GM21515 (cell line): ENCODE measurements at regions not wholly inside any gene's neighbourhood (a gene's known extent, or its start where the extent isn't known, plus 50 kb on each side); places are given as distances from the start of the nearest gene placed in this dataset.

Experiments used
- ATAC-seq: cut with Tn5 transposase; IDR thresholded peaks from one replicate; pipeline ENCODE4 v1.9.1; 2021; ENCODE audit not compliant: unreplicated experiment

- no peak for ATAC-seq
Measured at GRCh38 chr4:186886759-186887158, 163.1 kb upstream of the FAT1 start.

- ATAC-seq = no peak
Measured at GRCh38 chr4:186887291-186887700, 163.6 kb upstream of the FAT1 start.

- ATAC-seq = no peak
Measured at GRCh38 chr4:186887752-186888151, 164.1 kb upstream of the FAT1 start.

- no peak for ATAC-seq
Measured at GRCh38 chr4:186889876-186890643, 166.4 kb upstream of the FAT1 start.

GRCh38 chr4:186891859-186892486 is 168.3 kb upstream of the FAT1 start:
- ATAC-seq = no peak

GRCh38 chr4:186898367-186898766 is 174.7 kb upstream of the FAT1 start:
- ATAC-seq = no peak

- ATAC-seq = no peak
Measured at GRCh38 chr4:186900232-186900900, 176.7 kb upstream of the FAT1 start.

- no peak for ATAC-seq
Measured at GRCh38 chr4:186900984-186901383, 177.3 kb upstream of the FAT1 start.

- ATAC-seq = no peak
Measured at GRCh38 chr4:186901850-186902249, 178.2 kb upstream of the FAT1 start.

GRCh38 chr4:186902361-186902760 is 178.7 kb upstream of the FAT1 start:
- no peak for ATAC-seq

- ATAC-seq = no peak
Measured at GRCh38 chr4:186904101-186904500, 180.4 kb upstream of the FAT1 start.

GRCh38 chr4:186906722-186907121 is 183.1 kb upstream of the FAT1 start:
- no peak for ATAC-seq

- no peak for ATAC-seq
Measured at GRCh38 chr4:186910385-186910784, 186.7 kb upstream of the FAT1 start.

- no peak for ATAC-seq
Measured at GRCh38 chr4:186912606-186913005, 188.9 kb upstream of the FAT1 start.

GRCh38 chr4:186915816-186916215 is 192.2 kb upstream of the FAT1 start:
- ATAC-seq = no peak

- ATAC-seq = no peak
Measured at GRCh38 chr4:186917136-186917535, 193.5 kb upstream of the FAT1 start.

GRCh38 chr4:186918466-186918865 is 194.8 kb upstream of the FAT1 start:
- no peak for ATAC-seq

- no peak for ATAC-seq
Measured at GRCh38 chr4:186919340-186919739, 195.7 kb upstream of the FAT1 start.

GRCh38 chr4:186920483-186920882 is 196.8 kb upstream of the FAT1 start:
- ATAC-seq = no peak

- no peak for ATAC-seq
Measured at GRCh38 chr4:186920992-186921391, 197.3 kb upstream of the FAT1 start.

GRCh38 chr4:186924723-186925122 is 201.1 kb upstream of the FAT1 start:
- ATAC-seq = no peak

GRCh38 chr4:186927624-186928023 is 204.0 kb upstream of the FAT1 start:
- ATAC-seq = no peak
